A549 (cell line): ENCODE measurements at regions not wholly inside any gene's neighbourhood (a gene's known extent, or its start where the extent isn't known, plus 50 kb on each side); places are given as distances from the start of the nearest gene placed in this dataset.

Source experiments
- CTCF ChIP-seq: fragments of >200 bp; sonication (Bioruptor Twin); formaldehyde crosslinking; IDR thresholded peaks from 3 replicates; pipeline ENCODE4 v1.5.1; 2016
- EP300 ChIP-seq, 2 experiments: fragments of >200 bp; sonication (Bioruptor Twin); formaldehyde crosslinking; IDR thresholded peaks; 2 replicates in 1 of 2; 3 replicates in 1 of 2; pipeline ENCODE4 v1.6.1; 2016 to 2017
- GATA3 ChIP-seq: IDR thresholded peaks from 2 replicates; pipeline ENCODE4 v1.6.1; 2012; ENCODE audit warnings: borderline replicate concordance
- HOXB5 ChIP-seq: fragments of 250-450 bp; sonication (Bioruptor Pico); IDR thresholded peaks from 2 replicates; pipeline ENCODE4 v1.5.0; 2020; ENCODE audit warnings: mild to moderate bottlenecking, moderate library complexity
- JUNB ChIP-seq: fragments of >200 bp; sonication (Bioruptor Twin); formaldehyde crosslinking; IDR thresholded peaks from 2 replicates; pipeline ENCODE4 v1.6.1; 2016
- POLR2A ChIP-seq: IDR thresholded peaks from 2 replicates; pipeline ENCODE4 v1.6.1; 2012; ENCODE audit warnings: mild to moderate bottlenecking, low read length
- SMC3 ChIP-seq: fragments of >200 bp; sonication (Bioruptor Twin); formaldehyde crosslinking; IDR thresholded peaks from 3 replicates; pipeline ENCODE4 v1.6.1; 2018; ENCODE audit warnings: inconsistent platforms

DNA sequence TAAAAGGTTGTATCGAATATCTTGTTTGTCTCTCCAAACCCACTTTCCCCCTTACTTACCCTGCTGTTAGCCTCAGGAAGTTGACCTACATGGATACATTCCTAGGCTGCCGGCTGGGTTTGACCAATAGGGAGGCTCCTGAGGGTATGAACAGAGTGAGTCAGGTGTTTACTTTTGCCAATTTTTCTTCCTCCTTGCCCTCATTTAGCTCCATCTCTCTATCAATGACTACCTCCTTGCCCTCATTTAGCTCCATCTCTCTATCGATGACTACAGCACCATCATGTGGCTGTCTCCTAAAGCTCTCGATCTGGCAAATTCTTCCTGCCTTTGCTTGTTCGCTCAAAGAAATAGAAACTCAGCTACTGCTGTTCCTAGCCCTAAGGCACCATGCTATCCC, 571.9 kb upstream of the CRIM1 start:
- TF ChIP-seq HOXB5, result no peak
- TF ChIP-seq EP300 (IDR thresholded peaks at IDR 0.05), result no peak
- TF ChIP-seq CTCF, result no peak
- no peak for TF ChIP-seq SMC3
- TF ChIP-seq JUNB, result no peak
- TF ChIP-seq GATA3, result no peak
- no peak for TF ChIP-seq POLR2A
